HCT116 (cell line): ENCODE measurements at regions not wholly inside any gene's neighbourhood (a gene's known extent, or its start where the extent isn't known, plus 50 kb on each side); places are given as distances from the start of the nearest gene placed in this dataset.

ENCODE experiments used
- ATAC-seq: fragments of 200-7000 bp; cut with Tn5 transposase; 2 replicates; pipeline ENCODE4 v1.9.1; 2020; ENCODE audit warnings: mild to moderate bottlenecking, moderate library complexity
- BruUV-seq: library from RNA; stranded (reverse); fragments of 400-500 nt; replicated peaks from 2 replicates; lab custom pipeline; 2021; lab: Mats Ljungman, UMichigan
- CTCF ChIA-PET: fragments of 300-600 bp; sonication (Branson Sonifier 250); formaldehyde crosslinking; loops from one replicate; lab custom pipeline; 2021; ENCODE audit warnings: antibody characterized with exemption; lab: Charles Lee
- POLR2A ChIA-PET: fragments of 300-600, 350-600 bp; sonication (Branson Sonifier 250); formaldehyde crosslinking; loops from one replicate; lab custom pipeline; 2021; ENCODE audit warnings: antibody characterized with exemption; lab: Charles Lee
- RAD21 ChIA-PET, 2 experiments: fragments of 300-600 bp; sonication (Branson Sonifier 250); formaldehyde crosslinking; loops; one replicate each; lab custom pipeline; 2023; ENCODE audit warnings: low total read pairs in 2 of 2; ENCODE audit not compliant: uncharacterized antibody in 2 of 2, unreplicated experiment in 2 of 2, low non-redundant PET in 1 of 2; lab: Charles Lee
- DNase-seq: peaks from one replicate; pipeline ENCODE4 v3.0.0-alpha.2; 2010; ENCODE audit warnings: low read depth, low spot score
- H2AFZ ChIP-seq: fragments of 200-600 bp; shearing (Covaris generic), sonication (generic); 2 replicates; pipeline ENCODE4 v1.6.1; 2017; ENCODE audit warnings: low read depth, mixed run types, mixed read lengths, antibody characterized with exemption, low read length; ENCODE audit not compliant: poor library complexity, severe bottlenecking
- H3K27ac ChIP-seq: 2 replicates; pipeline ENCODE4 v1.5.1; 2012; ENCODE audit warnings: low read depth, low read length
- H3K27me3 ChIP-seq: fragments of 200-600 bp; sonication (generic); 2 replicates; pipeline ENCODE4 v1.6.1; 2016; ENCODE audit warnings: mixed run types, low read length, mixed read lengths; ENCODE audit not compliant: insufficient read depth
- H3K36me3 ChIP-seq, 2 experiments: fragments of 200-500 bp in 1 of 2; fragments of 200-600 bp in 1 of 2; sonication (Bioruptor generic) in 1 of 2; sonication (generic) in 1 of 2; 2 replicates each; pipeline versions ENCODE4 v1.5.1 to v1.6.1; 2014 to 2016; ENCODE audit warnings: low read length in 2 of 2, inconsistent platforms in 1 of 2, mixed read lengths in 1 of 2, mixed run types in 1 of 2; ENCODE audit not compliant: insufficient read depth in 2 of 2, control insufficient read depth in 1 of 2
- H3K4me1 ChIP-seq, 2 experiments: fragments of 200-600 bp in 1 of 2; sonication (generic) in 1 of 2; 2 replicates each; pipeline versions ENCODE4 v1.5.1 to v1.6.1; 2012 to 2017; ENCODE audit warnings: low read length in 2 of 2, inconsistent platforms in 1 of 2, mild to moderate bottlenecking in 1 of 2, mixed read lengths in 1 of 2, mixed run types in 1 of 2, moderate library complexity in 1 of 2; ENCODE audit not compliant: insufficient read depth in 2 of 2, control insufficient read depth in 1 of 2
- H3K4me2 ChIP-seq: fragments of 200-600 bp; sonication (generic); 2 replicates; pipeline ENCODE4 v1.6.1; 2017; ENCODE audit warnings: mixed run types, low read length, mixed read lengths
- H3K4me3 ChIP-seq, 2 experiments: fragments of 200-600 bp in 1 of 2; sonication (generic) in 1 of 2; replicated peaks in 1 of 2; 2 replicates each; pipeline ENCODE4 v1.5.1; 2011 to 2016; ENCODE audit warnings: low read length in 2 of 2, control low read depth in 1 of 2, low read depth in 1 of 2, mild to moderate bottlenecking in 1 of 2, mixed read lengths in 1 of 2, mixed run types in 1 of 2
- H3K79me2 ChIP-seq: fragments of 200-600 bp; sonication (generic); 2 replicates; pipeline ENCODE4 v1.6.1; 2017; ENCODE audit warnings: mild to moderate bottlenecking, mixed run types, low read length, moderate library complexity, mixed read lengths; ENCODE audit not compliant: insufficient read depth
- H3K9ac ChIP-seq: fragments of 200-600 bp; sonication (generic); 2 replicates; pipeline ENCODE4 v1.6.1; 2016; ENCODE audit warnings: low read length, mixed read lengths
- H3K9me2 ChIP-seq: fragments of 200-600 bp; sonication (generic), shearing (Covaris generic); 2 replicates; pipeline ENCODE4 v1.6.1; 2017; ENCODE audit warnings: mixed run types, mild to moderate bottlenecking, moderate library complexity; ENCODE audit not compliant: insufficient read depth
- H3K9me3 ChIP-seq, 2 experiments: fragments of 200-500 bp in 1 of 2; fragments of 200-600 bp in 1 of 2; sonication (Bioruptor generic) in 1 of 2; sonication (generic) in 1 of 2; 2 replicates each; pipeline ENCODE4 v1.6.1; 2014 to 2017; ENCODE audit warnings: low read length in 2 of 2, mixed read lengths in 2 of 2, inconsistent platforms in 1 of 2, low read depth in 1 of 2, mild to moderate bottlenecking in 1 of 2, mixed run types in 1 of 2, moderate library complexity in 1 of 2; ENCODE audit not compliant: control insufficient read depth in 1 of 2, insufficient read depth in 1 of 2
- H4K20me1 ChIP-seq: fragments of 200-600 bp; sonication (generic), shearing (Covaris generic); 2 replicates; pipeline ENCODE4 v1.6.1; 2017; ENCODE audit warnings: mixed run types, mild to moderate bottlenecking, moderate library complexity; ENCODE audit not compliant: insufficient read depth
- ELF1 ChIP-seq: IDR thresholded peaks from 2 replicates; pipeline ENCODE4 v1.6.1; 2012; ENCODE audit warnings: low read depth, borderline replicate concordance
- EZH2 ChIP-seq: fragments of 200-600 bp; sonication (generic); IDR thresholded peaks from 2 replicates; pipeline ENCODE4 v1.6.1; 2017; ENCODE audit warnings: antibody characterized with exemption, mixed run types
- EZH2phosphoT487 ChIP-seq: fragments of 200-600 bp; IDR thresholded peaks from 2 replicates; pipeline ENCODE4 v1.6.1; 2018; ENCODE audit warnings: antibody characterized with exemption, borderline replicate concordance
- POLR2A ChIP-seq: IDR thresholded peaks from 2 replicates; pipeline ENCODE4 v1.7.0; 2011; ENCODE audit warnings: borderline replicate concordance; ENCODE audit not compliant: insufficient read depth, insufficient read length; ENCODE audit errors: extremely low read depth
- POLR2AphosphoS5 ChIP-seq: IDR thresholded peaks from 2 replicates; pipeline ENCODE4 v1.6.1; 2011; ENCODE audit warnings: mild to moderate bottlenecking, low read depth, low read length, moderate library complexity
- RAD21 ChIP-seq: IDR thresholded peaks from 2 replicates; pipeline ENCODE4 v1.6.1; 2012; ENCODE audit warnings: low read depth, mild to moderate bottlenecking
- SP1 ChIP-seq: IDR thresholded peaks from 2 replicates; pipeline ENCODE4 v1.6.1; 2012; ENCODE audit warnings: low read depth
- SRF ChIP-seq: IDR thresholded peaks from 2 replicates; pipeline ENCODE4 v1.6.1; 2012; ENCODE audit warnings: low read depth
- TCF7L2 ChIP-seq: IDR thresholded peaks from 2 replicates; pipeline ENCODE4 v1.7.0; 2011; ENCODE audit warnings: borderline replicate concordance, inconsistent platforms; ENCODE audit not compliant: insufficient read depth, insufficient read length; ENCODE audit errors: extremely low read depth
- YY1 ChIP-seq: IDR thresholded peaks from 2 replicates; pipeline ENCODE4 v1.6.1; 2011; ENCODE audit warnings: low read length, low read depth, moderate library complexity, mild to moderate bottlenecking; ENCODE audit not compliant: insufficient replicate concordance; ENCODE audit errors: extremely low read depth
- ZFX ChIP-seq: fragments of 450-650 bp; IDR thresholded peaks from 2 replicates; pipeline ENCODE4 v1.6.1; 2017
- ZNF274 ChIP-seq: fragments of 200-500 bp; sonication (Bioruptor generic); IDR thresholded peaks from 2 replicates; pipeline ENCODE4 v1.6.1; 2014; ENCODE audit warnings: mild to moderate bottlenecking, low read depth, low read length, inconsistent platforms
- intact Hi-C: fragments of 100-400 bp; cut with micrococcal nuclease; formaldehyde crosslinking; loops from 2 replicates; pipeline ENCODE4 v1.10.0; 2022
- TF ChIP-seq, protein P1 (sequence below): IDR thresholded peaks from 2 replicates; pipeline ENCODE4 v1.6.1; 2011; ENCODE audit warnings: mild to moderate bottlenecking, low read length, moderate library complexity; ENCODE audit not compliant: insufficient replicate concordance; ENCODE audit errors: extremely low read depth
- TF ChIP-seq, protein P2 (sequence below): IDR thresholded peaks from 2 replicates; pipeline ENCODE4 v1.6.1; 2012
- TF ChIP-seq, protein P3 (sequence below): IDR thresholded peaks from 2 replicates; pipeline ENCODE4 v1.6.1; 2012

DNA sequence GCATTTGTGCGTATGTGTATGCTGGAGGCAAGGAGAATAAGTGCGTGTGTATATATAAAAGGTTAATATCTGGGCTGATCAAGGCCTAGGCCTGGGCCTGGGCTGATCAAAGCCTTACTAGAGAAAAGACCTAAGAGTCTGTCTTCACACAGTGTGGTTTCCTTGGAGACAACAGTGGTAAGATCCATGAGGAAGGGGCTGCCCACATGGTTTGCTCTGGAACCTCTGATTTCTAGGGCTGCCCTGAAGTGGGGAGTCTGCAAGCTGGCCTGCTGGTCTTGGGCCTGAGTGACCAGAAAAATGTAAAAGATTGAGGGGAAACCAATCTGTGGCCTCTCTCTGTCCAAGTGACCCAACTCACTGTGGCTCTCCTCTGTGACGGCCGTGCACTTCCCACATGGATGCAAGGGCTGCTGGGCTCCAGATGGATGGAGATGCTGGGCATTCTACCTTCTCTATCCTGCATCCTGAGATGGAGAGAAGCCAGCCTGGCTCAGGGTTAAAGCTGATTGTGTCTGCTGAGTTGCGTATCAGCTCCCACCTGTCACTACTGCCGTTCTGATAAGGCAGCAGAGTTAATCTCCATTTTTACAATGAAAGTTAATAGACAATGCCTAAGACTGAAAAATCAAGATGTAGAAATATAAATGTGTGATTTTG lies 90.3 kb upstream of the NXT1 start:
- no peak for ATAC-seq
- intact Hi-C loops = no loop called here
- CTCF ChIA-PET = no interaction called here

DNA sequence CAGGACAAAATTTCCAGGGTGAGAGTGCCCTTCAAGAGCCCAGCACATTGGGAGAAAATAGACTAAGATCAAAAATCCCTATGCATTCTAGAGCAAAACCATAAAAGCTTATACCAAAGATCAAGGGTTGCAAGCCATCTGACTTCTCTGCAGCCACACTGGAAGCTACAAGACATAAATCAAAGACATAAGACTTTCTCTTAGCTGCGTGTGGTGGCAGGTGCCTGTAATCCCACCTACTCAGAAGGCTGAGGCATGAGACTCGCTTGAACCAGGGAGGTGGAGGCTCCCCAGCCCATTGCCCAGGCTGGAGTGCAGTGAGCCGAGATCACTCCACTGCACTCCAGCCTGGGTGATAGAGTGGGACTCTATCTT lies 91.9 kb upstream of the NXT1 start:
- H4K20me1 ChIP-seq = no peaks in the 10 kb centered on the region
- H3K9me3 ChIP-seq = no peaks in the 10 kb centered on the region
- ChIA-PET RAD21 (no interaction called here), POLR2A (no interaction called here), CTCF (no interaction called here)
- no peak overlapping the region for H3K9ac ChIP-seq
- H3K27me3 ChIP-seq = peaks cover 31% of the 10 kb centered on the region
- no peaks in the 10 kb centered on the region for H3K9me2 ChIP-seq
- H3K27ac ChIP-seq = no peak overlapping the region
- H3K79me2 ChIP-seq = no peaks in the 10 kb centered on the region
- H2AFZ ChIP-seq = no peak overlapping the region
- no TSS peak for BruUV-seq
- no peaks in the 10 kb centered on the region for H3K36me3 ChIP-seq
- no peak for ATAC-seq
- intact Hi-C loops = no loop called here
- DNase-seq = no peak
- no peak overlapping the region for H3K4me2 ChIP-seq
- H3K4me3 ChIP-seq = no peak overlapping the region
- H3K4me1 ChIP-seq = no peaks in the 10 kb centered on the region
- TF ChIP-seq ZFX (no peak), EZH2 (no peak), TCF7L2 (no peak), ELF1 (no peak), SRF (no peak), POLR2AphosphoS5 (no peak), YY1 (no peak), RAD21 (no peak), EZH2phosphoT487 (no peak), SP1 (no peak), ZNF274 (no peak)
- TF ChIP-seq, protein P1, sequence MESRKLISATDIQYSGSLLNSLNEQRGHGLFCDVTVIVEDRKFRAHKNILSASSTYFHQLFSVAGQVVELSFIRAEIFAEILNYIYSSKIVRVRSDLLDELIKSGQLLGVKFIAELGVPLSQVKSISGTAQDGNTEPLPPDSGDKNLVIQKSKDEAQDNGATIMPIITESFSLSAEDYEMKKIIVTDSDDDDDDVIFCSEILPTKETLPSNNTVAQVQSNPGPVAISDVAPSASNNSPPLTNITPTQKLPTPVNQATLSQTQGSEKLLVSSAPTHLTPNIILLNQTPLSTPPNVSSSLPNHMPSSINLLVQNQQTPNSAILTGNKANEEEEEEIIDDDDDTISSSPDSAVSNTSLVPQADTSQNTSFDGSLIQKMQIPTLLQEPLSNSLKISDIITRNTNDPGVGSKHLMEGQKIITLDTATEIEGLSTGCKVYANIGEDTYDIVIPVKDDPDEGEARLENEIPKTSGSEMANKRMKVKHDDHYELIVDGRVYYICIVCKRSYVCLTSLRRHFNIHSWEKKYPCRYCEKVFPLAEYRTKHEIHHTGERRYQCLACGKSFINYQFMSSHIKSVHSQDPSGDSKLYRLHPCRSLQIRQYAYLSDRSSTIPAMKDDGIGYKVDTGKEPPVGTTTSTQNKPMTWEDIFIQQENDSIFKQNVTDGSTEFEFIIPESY = no peak
- TF ChIP-seq, protein P2, sequence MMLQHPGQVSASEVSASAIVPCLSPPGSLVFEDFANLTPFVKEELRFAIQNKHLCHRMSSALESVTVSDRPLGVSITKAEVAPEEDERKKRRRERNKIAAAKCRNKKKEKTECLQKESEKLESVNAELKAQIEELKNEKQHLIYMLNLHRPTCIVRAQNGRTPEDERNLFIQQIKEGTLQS = no peak
- TF ChIP-seq, protein P3, sequence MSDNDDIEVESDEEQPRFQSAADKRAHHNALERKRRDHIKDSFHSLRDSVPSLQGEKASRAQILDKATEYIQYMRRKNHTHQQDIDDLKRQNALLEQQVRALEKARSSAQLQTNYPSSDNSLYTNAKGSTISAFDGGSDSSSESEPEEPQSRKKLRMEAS = no peak

More for the DNA sequence above, 90.3 kb upstream of the NXT1 start:
- H4K20me1 ChIP-seq = no peaks in the 10 kb centered on the region
- POLR2A ChIA-PET = no interaction called here
- H3K9ac ChIP-seq = no peak overlapping the region
- RAD21 ChIA-PET = no interaction called here
- no peaks in the 10 kb centered on the region for H3K4me1 ChIP-seq
- H3K36me3 ChIP-seq = no peaks in the 10 kb centered on the region
- H3K27ac ChIP-seq = no peak overlapping the region
- H3K9me2 ChIP-seq = no peaks in the 10 kb centered on the region
- no peaks in the 10 kb centered on the region for H3K9me3 ChIP-seq
- H3K27me3 ChIP-seq = peaks cover 17% of the 10 kb centered on the region
- no peak overlapping the region for H2AFZ ChIP-seq
- no peak for TF ChIP-seq POLR2A
- TF ChIP-seq, protein P3 = no peak
- TF ChIP-seq, all 23 proteins: peak for 0
- Histone ChIP-seq H3K4me3 (no peak overlapping the region), H3K79me2 (no peaks in the 10 kb centered on the region), H3K4me2 (no peak overlapping the region)
- no TSS peak for BruUV-seq
- DNase-seq = no peak
